H1 (cell line): ENCODE measurements at regions not wholly inside any gene's neighbourhood (a gene's known extent, or its start where the extent isn't known, plus 50 kb on each side); places are given as distances from the start of the nearest gene placed in this dataset.

Experiments
- NANOG ChIP-seq: IDR thresholded peaks from 2 replicates; pipeline ENCODE4 v1.6.1; 2011; ENCODE audit warnings: low read length, low read depth, mild to moderate bottlenecking, inconsistent platforms; ENCODE audit not compliant: insufficient read depth, poor library complexity, severe bottlenecking

- no peak for TF ChIP-seq NANOG
- TF ChIP-seq, all 59 proteins: peak for 0
These were observed 384.1 kb upstream of the STEAP1 start (continued) for GRCh38 chr7:89770161-89770560.
